ENCODE measurements at regions not wholly inside any gene's neighbourhood (a gene's known extent, or its start where the extent isn't known, plus 50 kb on each side); places are given as distances from the start of the nearest gene placed in this dataset.
"Not testable (repeated sequence)": the region's sequence is repeated elsewhere in the genome, so short reads cannot be mapped to it uniquely, and the experiment has no call there.

DNA sequence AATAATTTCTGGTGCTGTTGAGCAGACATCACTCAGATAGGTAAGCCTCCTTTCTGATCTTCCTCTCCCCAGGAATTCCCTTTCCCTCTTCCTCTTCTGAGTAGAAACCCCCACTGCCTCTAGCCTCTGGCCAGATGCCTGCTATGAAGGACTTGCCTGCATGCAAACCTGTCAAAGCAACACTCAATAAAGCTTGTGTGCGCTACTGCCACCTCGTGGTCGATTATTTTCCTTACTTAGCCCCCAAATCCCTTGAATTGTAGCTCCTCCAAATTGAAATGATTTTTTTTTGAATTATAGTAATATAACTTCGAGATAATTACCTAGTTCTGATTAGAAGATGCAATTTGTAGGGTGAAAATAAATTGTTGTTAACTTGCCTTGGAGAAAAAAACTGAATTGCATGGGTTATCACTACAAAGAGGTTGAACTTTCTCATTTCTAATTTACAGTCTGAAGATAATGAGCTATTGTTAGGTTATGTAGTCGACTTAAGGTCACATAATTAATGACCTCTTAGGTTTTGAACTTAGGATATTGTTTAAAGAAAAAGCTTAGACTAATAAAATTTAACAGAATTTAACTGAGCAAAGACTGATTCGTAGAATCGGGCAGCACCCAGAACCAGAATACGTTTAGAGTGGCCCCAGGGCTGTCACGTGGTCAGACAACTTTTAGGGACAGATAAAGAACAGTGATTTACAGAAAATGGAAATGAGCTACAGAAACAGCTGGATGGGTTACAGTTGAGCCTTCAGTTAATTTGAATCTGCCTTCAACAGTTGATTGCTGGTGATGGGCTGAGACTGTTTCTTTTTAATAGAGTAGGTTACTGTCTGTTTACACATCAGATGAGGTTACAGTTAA lies 269.3 kb downstream of the ARPP21 start:
- no peak overlapping the region for H3K4me3 ChIP-seq (ENCODE audit: low read length)
- H3K4me1 ChIP-seq (ENCODE audit: insufficient read depth, low read length) = peaks cover 3% of the 10 kb centered on the region; the same call in 1 of the 2 replicates
- H3K9me3 ChIP-seq (ENCODE audit: insufficient read depth, low read depth, low read length) = no peaks in the 10 kb centered on the region
- no peak overlapping the region for H3K27ac ChIP-seq (ENCODE audit: low read depth, low read length)
- no peaks in the 10 kb centered on the region for H3K36me3 ChIP-seq (ENCODE audit: insufficient read depth, low read length)
- no peak overlapping the region for H3K9ac ChIP-seq (ENCODE audit: low read depth, low read length)
- WGBS = 45% methylated on average over 9 of the region's 9 CpGs
- H3K27me3 ChIP-seq (ENCODE audit: insufficient read depth, low read length) = no peaks in the 10 kb centered on the region

DNA sequence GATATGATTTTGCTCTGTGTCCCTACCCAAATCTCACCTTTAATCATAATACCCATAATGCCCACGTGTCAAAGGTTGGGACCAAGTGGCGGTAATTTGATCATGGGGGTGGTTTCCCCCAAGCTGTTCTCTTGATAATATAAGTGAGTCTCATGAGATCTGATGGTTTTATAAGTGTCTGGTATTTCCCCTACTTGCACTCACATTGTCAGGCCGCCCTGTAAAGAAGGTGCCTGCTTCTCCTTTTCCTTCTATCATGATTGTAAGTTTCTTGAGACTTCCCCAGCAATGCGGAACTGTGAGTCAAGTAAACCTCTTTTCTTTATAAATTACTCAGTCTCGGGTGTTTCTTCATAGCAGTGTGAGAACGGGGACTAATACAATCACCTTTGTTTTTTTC lies 279.8 kb downstream of the ARPP21 start:
- H3K27me3 ChIP-seq (ENCODE audit: insufficient read depth, low read length) = no peaks in the 10 kb centered on the region
- no peaks in the 10 kb centered on the region for H3K9me3 ChIP-seq (ENCODE audit: insufficient read depth, low read depth, low read length)
- WGBS = 94% methylated on average over 6 of the region's 6 CpGs
- H3K4me3 ChIP-seq (ENCODE audit: low read length) = no peak overlapping the region
- no peaks in the 10 kb centered on the region for H3K36me3 ChIP-seq (ENCODE audit: insufficient read depth, low read length)
- H3K9ac ChIP-seq (ENCODE audit: low read depth, low read length) = no peak overlapping the region
- H3K4me1 ChIP-seq (ENCODE audit: insufficient read depth, low read length) = no peaks in the 10 kb centered on the region
- H3K27ac ChIP-seq (ENCODE audit: low read depth, low read length) = no peak overlapping the region

GRCh38 chr3:35921718-35922117 lies 282.4 kb downstream of the ARPP21 start:
- Histone ChIP-seq H3K27ac (ENCODE audit: low read depth, low read length) (no peak overlapping the region), H3K9ac (ENCODE audit: low read depth, low read length) (no peak overlapping the region), H3K4me1 (ENCODE audit: insufficient read depth, low read length) (no peaks in the 10 kb centered on the region), H3K36me3 (ENCODE audit: insufficient read depth, low read length) (no peaks in the 10 kb centered on the region), H3K9me3 (ENCODE audit: insufficient read depth, low read depth, low read length) (no peaks in the 10 kb centered on the region), H3K27me3 (ENCODE audit: insufficient read depth, low read length) (no peaks in the 10 kb centered on the region), H3K4me3 (ENCODE audit: low read length) (no peak overlapping the region)
- 94% methylated on average over 4 of the region's 4 CpGs for WGBS

DNA sequence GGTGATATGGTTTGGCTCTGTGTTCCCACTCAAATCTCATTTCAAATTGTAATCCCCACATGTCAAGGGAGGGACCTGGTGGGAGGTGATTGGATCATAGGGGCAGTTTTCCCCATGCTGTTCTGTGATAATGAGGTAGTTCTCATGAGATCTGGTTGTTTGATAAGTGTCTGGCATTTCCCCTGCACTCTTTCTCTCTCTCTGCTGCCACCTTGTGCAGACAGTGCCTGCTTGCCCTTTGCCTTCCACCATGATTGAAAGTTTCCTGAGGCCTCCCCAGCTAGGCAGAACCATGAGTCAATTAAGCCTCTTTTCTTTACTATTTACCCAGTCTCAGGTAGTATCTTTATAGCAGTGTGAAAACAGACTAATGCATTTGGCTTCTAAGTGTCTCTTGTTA lies 284.7 kb downstream of the ARPP21 start:
- H3K27ac ChIP-seq (ENCODE audit: low read depth, low read length); H3K4me3 ChIP-seq (ENCODE audit: low read length); H3K36me3 ChIP-seq (ENCODE audit: insufficient read depth, low read length); H3K27me3 ChIP-seq (ENCODE audit: insufficient read depth, low read length); H3K4me1 ChIP-seq (ENCODE audit: insufficient read depth, low read length); H3K9me3 ChIP-seq (ENCODE audit: insufficient read depth, low read depth, low read length); H3K9ac ChIP-seq (ENCODE audit: low read depth, low read length): not testable (repeated sequence)

- Histone ChIP-seq H3K4me1 (ENCODE audit: insufficient read depth, low read length) (no peaks in the 10 kb centered on the region), H3K27me3 (ENCODE audit: insufficient read depth, low read length) (no peaks in the 10 kb centered on the region), H3K27ac (ENCODE audit: low read depth, low read length) (no peak overlapping the region), H3K9ac (ENCODE audit: low read depth, low read length) (no peak overlapping the region), H3K4me3 (ENCODE audit: low read length) (no peak overlapping the region), H3K36me3 (ENCODE audit: insufficient read depth, low read length) (no peaks in the 10 kb centered on the region), H3K9me3 (ENCODE audit: insufficient read depth, low read depth, low read length) (no peaks in the 10 kb centered on the region)
- WGBS = 87% methylated on average over 3 of the region's 3 CpGs
Observed at GRCh38 chr3:35927441-35927840, 288.1 kb downstream of the ARPP21 start.

DNA sequence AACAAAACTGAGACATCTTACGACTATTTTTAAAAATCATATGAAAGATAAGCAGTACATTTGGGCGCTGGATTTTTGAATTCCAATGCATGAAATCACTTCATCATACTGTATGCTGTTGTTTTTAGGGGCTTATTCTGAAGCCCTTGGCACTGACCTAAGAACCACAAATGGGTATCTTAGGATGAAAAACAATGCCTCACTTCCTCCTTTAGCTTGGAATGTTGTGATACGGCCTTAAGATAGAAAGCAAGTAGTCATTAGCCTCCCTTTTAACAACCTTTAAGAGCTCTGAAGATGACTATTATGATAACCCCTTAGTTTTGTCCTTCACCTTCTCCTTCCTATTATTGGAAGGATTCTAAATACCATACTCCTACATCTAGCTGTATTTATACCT lies 289.8 kb downstream of the ARPP21 start:
- Histone ChIP-seq H3K9ac (ENCODE audit: low read depth, low read length) (no peak overlapping the region), H3K27me3 (ENCODE audit: insufficient read depth, low read length) (no peaks in the 10 kb centered on the region), H3K9me3 (ENCODE audit: insufficient read depth, low read depth, low read length) (no peaks in the 10 kb centered on the region), H3K4me1 (ENCODE audit: insufficient read depth, low read length) (no peaks in the 10 kb centered on the region; the same call in 1 of the 2 replicates), H3K36me3 (ENCODE audit: insufficient read depth, low read length) (no peaks in the 10 kb centered on the region), H3K4me3 (ENCODE audit: low read length) (no peak overlapping the region), H3K27ac (ENCODE audit: low read depth, low read length) (no peak overlapping the region)
- 83% methylated on average over 1 of the region's 3 CpGs for WGBS

DNA sequence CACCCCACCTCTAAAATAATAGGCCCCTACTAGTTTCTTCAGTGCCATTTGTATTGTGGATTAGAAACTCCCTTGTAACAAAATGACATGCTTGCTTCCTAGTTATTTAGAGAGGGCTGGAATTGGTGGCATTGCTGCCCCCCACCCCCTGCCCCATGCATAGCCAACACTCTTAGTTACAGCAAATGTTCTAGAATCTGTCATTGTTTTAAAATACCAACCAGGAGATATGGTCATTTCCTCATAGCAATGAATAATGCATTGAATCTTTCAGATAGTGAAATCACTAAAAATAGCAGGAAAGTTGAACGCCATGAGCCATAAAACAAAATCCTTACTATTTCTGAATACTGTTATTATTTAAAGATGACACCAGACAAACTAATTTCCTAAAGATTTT lies 292.5 kb downstream of the ARPP21 start:
- WGBS = 100% methylated on average over 1 of the region's 1 CpG
- Histone ChIP-seq H3K27ac (ENCODE audit: low read depth, low read length) (no peak overlapping the region), H3K27me3 (ENCODE audit: insufficient read depth, low read length) (no peaks in the 10 kb centered on the region), H3K4me1 (ENCODE audit: insufficient read depth, low read length) (no peaks in the 10 kb centered on the region; the same call in 1 of the 2 replicates), H3K9me3 (ENCODE audit: insufficient read depth, low read depth, low read length) (no peaks in the 10 kb centered on the region), H3K36me3 (ENCODE audit: insufficient read depth, low read length) (no peaks in the 10 kb centered on the region), H3K9ac (ENCODE audit: low read depth, low read length) (no peak overlapping the region), H3K4me3 (ENCODE audit: low read length) (no peak overlapping the region)

DNA sequence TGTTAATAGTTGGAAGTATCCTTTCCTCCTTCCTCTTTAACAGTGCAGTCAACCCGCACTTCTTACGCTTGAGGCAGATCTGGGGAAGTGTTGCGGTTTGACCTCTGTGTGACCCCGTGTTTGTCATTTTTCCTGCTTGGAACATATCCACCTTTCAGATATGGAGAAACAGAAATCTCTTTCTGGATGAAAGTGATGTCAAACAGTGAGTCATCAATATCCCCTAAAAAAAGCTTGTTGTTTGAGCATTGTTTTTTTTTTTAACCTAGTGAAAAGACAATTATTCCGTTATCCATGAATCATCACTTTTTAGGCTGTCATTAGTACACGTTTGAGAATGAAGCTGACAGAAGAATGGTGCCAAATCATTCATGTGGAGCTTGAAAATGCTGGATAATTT lies 293.7 kb downstream of the ARPP21 start:
- H3K9me3 ChIP-seq (ENCODE audit: insufficient read depth, low read depth, low read length) = no peaks in the 10 kb centered on the region
- H3K27ac ChIP-seq (ENCODE audit: low read depth, low read length) = no peak overlapping the region
- H3K4me3 ChIP-seq (ENCODE audit: low read length) = no peak overlapping the region
- no peaks in the 10 kb centered on the region for H3K36me3 ChIP-seq (ENCODE audit: insufficient read depth, low read length)
- H3K9ac ChIP-seq (ENCODE audit: low read depth, low read length) = no peak overlapping the region
- H3K27me3 ChIP-seq (ENCODE audit: insufficient read depth, low read length) = no peaks in the 10 kb centered on the region
- no peaks in the 10 kb centered on the region; the same call in 1 of the 2 replicates for H3K4me1 ChIP-seq (ENCODE audit: insufficient read depth, low read length)
- 87% methylated on average over 6 of the region's 6 CpGs for WGBS

GRCh38 chr3:35936571-35936970 lies 297.2 kb downstream of the ARPP21 start:
- Histone ChIP-seq H3K27ac (ENCODE audit: low read depth, low read length) (no peak overlapping the region), H3K9ac (ENCODE audit: low read depth, low read length) (no peak overlapping the region), H3K36me3 (ENCODE audit: insufficient read depth, low read length) (no peaks in the 10 kb centered on the region), H3K9me3 (ENCODE audit: insufficient read depth, low read depth, low read length) (no peaks in the 10 kb centered on the region), H3K27me3 (ENCODE audit: insufficient read depth, low read length) (no peaks in the 10 kb centered on the region), H3K4me1 (ENCODE audit: insufficient read depth, low read length) (no peaks in the 10 kb centered on the region; the same call in 1 of the 2 replicates), H3K4me3 (ENCODE audit: low read length) (no peak overlapping the region)

GRCh38 chr3:35944926-35945710 lies 305.8 kb downstream of the ARPP21 start:
- Histone ChIP-seq H3K9me3 (ENCODE audit: insufficient read depth, low read depth, low read length) (no peaks in the 10 kb centered on the region), H3K27ac (ENCODE audit: low read depth, low read length) (no peak overlapping the region), H3K36me3 (ENCODE audit: insufficient read depth, low read length) (no peaks in the 10 kb centered on the region), H3K4me1 (ENCODE audit: insufficient read depth, low read length) (no peaks in the 10 kb centered on the region), H3K9ac (ENCODE audit: low read depth, low read length) (no peak overlapping the region), H3K4me3 (ENCODE audit: low read length) (no peak overlapping the region), H3K27me3 (ENCODE audit: insufficient read depth, low read length) (no peaks in the 10 kb centered on the region)
- WGBS = 83% methylated on average over 2 of the region's 2 CpGs

GRCh38 chr3:35946121-35946853 lies 307.0 kb downstream of the ARPP21 start:
- Histone ChIP-seq H3K27ac (ENCODE audit: low read depth, low read length) (no peak overlapping the region), H3K9me3 (ENCODE audit: insufficient read depth, low read depth, low read length) (no peaks in the 10 kb centered on the region), H3K4me3 (ENCODE audit: low read length) (no peak overlapping the region), H3K9ac (ENCODE audit: low read depth, low read length) (no peak overlapping the region), H3K36me3 (ENCODE audit: insufficient read depth, low read length) (no peaks in the 10 kb centered on the region), H3K4me1 (ENCODE audit: insufficient read depth, low read length) (no peaks in the 10 kb centered on the region), H3K27me3 (ENCODE audit: insufficient read depth, low read length) (no peaks in the 10 kb centered on the region)
- 92% methylated on average over 2 of the region's 8 CpGs for whole genome bisulfite sequencing

All from HUES64 (cell line).